HG02852 (cell line): ENCODE measurements at regions not wholly inside any gene's neighbourhood (a gene's known extent, or its start where the extent isn't known, plus 50 kb on each side); places are given as distances from the start of the nearest gene placed in this dataset.
"Not testable (repeated sequence)": the region's sequence is repeated elsewhere in the genome, so short reads cannot be mapped to it uniquely, and the experiment has no call there.

Experiments
- ATAC-seq: cut with Tn5 transposase; IDR thresholded peaks from one replicate; pipeline ENCODE4 v1.9.1; 2021; ENCODE audit warnings: mild to moderate bottlenecking, moderate library complexity; ENCODE audit not compliant: unreplicated experiment

GRCh38 chr5:51652980-51653379, 269.7 kb downstream of the ISL1 start:
- ATAC-seq = no peak

- no peak for ATAC-seq
These were observed 274.3 kb downstream of the ISL1 start for GRCh38 chr5:51657340-51658240.

- ATAC-seq = no peak
These were observed 278.5 kb downstream of the ISL1 start for GRCh38 chr5:51661646-51662265.

GRCh38 chr5:51664491-51665250, 281.4 kb downstream of the ISL1 start:
- ATAC-seq = no peak

- no peak for ATAC-seq
These were observed 282.0 kb downstream of the ISL1 start for GRCh38 chr5:51665251-51665593.

- ATAC-seq = no peak
These were observed 285.8 kb downstream of the ISL1 start for GRCh38 chr5:51669095-51669494.

GRCh38 chr5:51678330-51678729, 295.1 kb downstream of the ISL1 start:
- ATAC-seq = no peak

GRCh38 chr5:51679286-51679685, 296.0 kb downstream of the ISL1 start:
- no peak for ATAC-seq

GRCh38 chr5:51684794-51685355, 301.6 kb downstream of the ISL1 start:
- no peak for ATAC-seq

GRCh38 chr5:51685419-51685818, 302.2 kb downstream of the ISL1 start:
- no peak for ATAC-seq

- ATAC-seq = no peak
These were observed 303.4 kb downstream of the ISL1 start for GRCh38 chr5:51686622-51687021.

- ATAC-seq = no peak
These were observed 308.4 kb downstream of the ISL1 start for GRCh38 chr5:51691538-51692079.

- ATAC-seq = no peak
These were observed 311.6 kb downstream of the ISL1 start for GRCh38 chr5:51694826-51695225.

GRCh38 chr5:51696122-51696521, 312.9 kb downstream of the ISL1 start:
- no peak for ATAC-seq

- not testable (repeated sequence) for ATAC-seq
These were observed 318.8 kb downstream of the ISL1 start for GRCh38 chr5:51702046-51702445.

GRCh38 chr5:51712201-51712600, 329.0 kb downstream of the ISL1 start:
- ATAC-seq = no peak

GRCh38 chr5:51715445-51715844, 332.2 kb downstream of the ISL1 start:
- not testable (repeated sequence) for ATAC-seq

- no peak for ATAC-seq
These were observed 348.3 kb downstream of the ISL1 start for GRCh38 chr5:51731421-51732029.

GRCh38 chr5:51732304-51732703, 349.1 kb downstream of the ISL1 start:
- ATAC-seq = no peak

- no peak for ATAC-seq
These were observed 351.4 kb downstream of the ISL1 start for GRCh38 chr5:51734677-51735076.

- no peak for ATAC-seq
These were observed 362.8 kb downstream of the ISL1 start for GRCh38 chr5:51746023-51746422.
